Stimulated activated naive CD8-positive, alpha-beta T cell treated with anti-CD3 and anti-CD28 coated beads, Interleukin-15, Interleukin-2, amounts not matched to agents 100 U/mL and 50 U/mL, for 24 hours (primary cell): ENCODE measurements at regions not wholly inside any gene's neighbourhood (a gene's known extent, or its start where the extent isn't known, plus 50 kb on each side); places are given as distances from the start of the nearest gene placed in this dataset.
"Not testable (repeated sequence)": the region's sequence is repeated elsewhere in the genome, so short reads cannot be mapped to it uniquely, and the experiment has no call there.

Experiments
- ATAC-seq: fragments of 150-1000 bp; cut with Tn5 transposase; one replicate; pipeline ENCODE4 v1.10.0; 2021
- DNase-seq: peaks from one replicate; pipeline ENCODE4 v3.0.0; 2021

DNA sequence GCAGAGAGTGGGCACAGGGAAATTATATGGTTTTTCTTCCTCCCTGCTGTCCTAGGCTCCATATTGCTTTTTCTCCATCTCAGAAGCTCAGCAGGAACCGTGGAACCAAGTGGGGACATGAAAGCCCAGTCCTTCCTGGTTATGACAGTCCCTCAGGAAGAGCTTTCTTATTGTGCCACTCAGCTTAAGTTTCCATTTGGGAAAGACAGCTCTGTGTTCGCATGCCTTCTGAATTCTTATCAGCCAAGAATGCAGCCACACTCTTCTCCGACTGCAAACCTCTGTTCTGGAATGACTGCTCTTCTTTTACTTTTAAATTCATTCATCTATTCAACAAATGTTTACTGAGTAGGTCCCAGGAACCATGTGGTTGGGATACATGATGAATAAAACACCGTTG is 58.0 kb upstream of the PPARGC1A start:
- no peak for ATAC-seq

DNA sequence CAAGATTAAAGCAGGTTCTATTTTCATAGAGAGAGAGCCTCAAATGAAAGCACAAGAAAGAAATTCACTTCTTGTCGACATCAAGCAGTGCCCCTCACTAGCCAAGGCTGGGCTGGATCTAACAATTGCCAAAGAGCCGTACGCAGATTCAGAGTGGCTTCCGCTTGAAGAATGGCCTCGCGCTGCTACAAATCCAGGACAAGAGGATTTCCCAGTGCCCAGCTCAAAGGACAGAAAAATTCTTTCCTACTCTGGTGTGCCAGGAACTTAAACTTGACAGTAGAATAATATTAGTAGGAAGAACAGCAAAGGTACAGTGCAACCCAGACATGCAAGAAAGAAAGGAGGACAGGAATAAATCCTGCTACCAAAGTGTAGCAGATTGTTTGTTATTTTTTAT is 56.5 kb upstream of the PPARGC1A start:
- no peak for DNase-seq
- no peak for ATAC-seq

More for the DNA sequence above, 58.0 kb upstream of the PPARGC1A start:
- no peak for DNase-seq

DNA sequence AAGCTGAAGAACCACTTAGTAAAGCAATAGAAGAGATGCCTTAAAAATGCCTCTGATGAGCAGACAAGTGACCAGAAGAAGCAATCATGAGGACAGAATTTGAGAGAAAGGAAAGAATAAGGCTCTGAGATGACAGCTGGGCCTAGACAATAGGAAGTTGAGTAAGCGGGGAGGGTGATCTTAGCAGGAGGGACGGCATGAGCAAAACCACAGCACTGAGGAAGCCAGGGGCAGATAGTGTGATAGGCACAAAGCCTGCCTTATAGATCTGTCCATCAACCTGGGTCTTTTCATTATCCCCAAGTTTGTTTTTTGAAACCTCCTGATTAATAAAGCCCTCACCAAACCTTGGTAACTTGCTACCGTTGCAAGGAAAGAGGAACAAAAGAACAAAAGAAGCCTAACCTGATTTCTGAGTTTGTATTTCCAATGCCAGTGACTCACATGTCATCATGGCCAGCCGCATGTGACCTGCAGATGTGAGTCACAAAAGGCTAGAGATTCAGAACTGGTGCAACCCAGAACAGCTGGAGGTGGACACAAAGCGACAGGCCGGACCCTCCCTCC is 55.7 kb upstream of the PPARGC1A start:
- ATAC-seq (no peak), DNase-seq (no peak)

DNA sequence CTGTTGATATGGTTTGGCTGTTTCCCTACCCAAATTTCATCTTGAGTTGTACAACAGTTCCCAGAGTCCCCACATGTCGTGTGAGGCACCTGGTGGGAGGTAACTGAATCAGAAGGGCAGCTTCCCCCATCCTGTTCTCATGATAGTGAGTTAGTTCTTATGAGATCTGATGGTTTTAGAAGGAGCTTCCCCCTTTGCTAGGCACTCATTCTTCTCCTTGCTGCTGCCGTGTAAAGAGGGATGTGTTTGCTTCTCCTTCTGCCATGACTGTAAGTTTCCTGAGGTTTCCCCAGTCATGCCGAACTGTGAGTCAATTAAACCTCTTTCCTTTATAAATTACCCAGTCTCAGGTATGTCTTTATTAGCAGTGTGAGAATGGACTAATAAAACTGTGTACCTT is 54.7 kb upstream of the PPARGC1A start:
- DNase-seq, ATAC-seq: not testable (repeated sequence)

DNA sequence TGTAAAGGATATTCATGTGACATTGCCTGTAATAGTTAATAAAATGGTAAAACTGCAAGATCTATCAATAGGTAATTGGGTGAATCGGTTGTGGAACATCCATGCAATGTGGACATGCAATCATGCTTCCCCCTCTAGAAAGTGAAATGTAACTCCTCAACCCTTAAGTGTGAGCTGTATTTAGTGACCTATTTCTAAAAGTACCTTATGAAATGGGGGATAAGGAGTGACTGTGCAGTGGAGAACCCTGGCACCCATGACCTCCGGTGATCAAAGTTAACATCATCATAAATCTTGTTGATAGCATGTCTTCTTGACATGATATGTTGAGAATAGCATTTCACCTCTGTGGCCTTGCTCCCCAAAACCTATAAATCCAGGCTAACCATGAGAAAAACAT is 53.6 kb upstream of the PPARGC1A start:
- no peak for DNase-seq
- ATAC-seq = no peak

DNA sequence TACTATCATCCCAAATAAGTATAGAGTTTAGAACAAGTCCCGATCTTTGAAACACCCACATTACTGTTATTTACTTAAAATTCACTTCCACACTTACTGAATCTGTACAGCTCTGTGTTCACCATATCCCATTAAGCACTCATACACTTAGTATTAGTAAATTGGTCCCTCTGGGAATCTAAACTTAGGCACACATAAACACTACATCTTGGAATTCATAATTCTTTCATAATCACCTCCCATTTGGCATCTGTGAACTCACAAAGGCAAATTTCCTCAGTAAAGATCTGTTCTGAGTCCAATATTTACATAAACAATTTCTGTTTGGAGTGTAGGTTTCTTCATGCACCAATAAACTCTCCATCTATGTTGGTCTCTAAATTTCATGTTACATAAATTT is 52.6 kb upstream of the PPARGC1A start:
- ATAC-seq = no peak
- no peak for DNase-seq
